SKM-1 (cell line): ENCODE measurements at regions not wholly inside any gene's neighbourhood (a gene's known extent, or its start where the extent isn't known, plus 50 kb on each side); places are given as distances from the start of the nearest gene placed in this dataset.

Experiments used
- DNase-seq: peaks from one replicate; lab custom pipeline; 2025; ENCODE audit not compliant: unreplicated experiment; lab: John Stamatoyannopoulos, UW

DNA sequence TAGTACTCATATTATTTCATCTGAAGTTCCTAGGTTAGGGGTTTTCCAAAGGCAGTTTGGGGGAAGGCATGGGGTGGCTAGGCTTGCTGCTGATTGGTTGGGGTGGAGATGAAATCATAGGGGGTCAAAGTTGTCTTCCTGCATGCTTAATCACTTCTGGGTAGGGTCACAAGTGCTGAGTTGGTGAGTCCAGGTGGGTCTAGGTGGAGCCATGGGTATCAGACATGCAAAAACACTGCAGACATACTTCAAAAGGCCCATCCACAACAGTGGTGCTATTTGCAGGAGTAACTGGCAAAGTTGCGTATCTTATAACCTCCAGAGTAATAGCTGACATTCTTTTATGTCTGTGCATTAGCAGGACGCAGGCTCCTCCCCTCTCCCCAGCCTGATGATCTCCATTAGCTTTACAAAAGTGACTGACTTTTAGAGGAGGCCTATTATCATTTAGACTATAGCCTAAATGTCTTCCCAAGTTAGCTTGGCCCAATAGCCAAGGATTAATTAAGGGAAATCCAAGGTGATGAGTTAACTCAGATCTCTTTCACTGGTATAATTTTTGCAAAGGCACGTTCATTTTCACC is 374.4 kb upstream of the PRMT6 start:
- no peak for DNase-seq

DNA sequence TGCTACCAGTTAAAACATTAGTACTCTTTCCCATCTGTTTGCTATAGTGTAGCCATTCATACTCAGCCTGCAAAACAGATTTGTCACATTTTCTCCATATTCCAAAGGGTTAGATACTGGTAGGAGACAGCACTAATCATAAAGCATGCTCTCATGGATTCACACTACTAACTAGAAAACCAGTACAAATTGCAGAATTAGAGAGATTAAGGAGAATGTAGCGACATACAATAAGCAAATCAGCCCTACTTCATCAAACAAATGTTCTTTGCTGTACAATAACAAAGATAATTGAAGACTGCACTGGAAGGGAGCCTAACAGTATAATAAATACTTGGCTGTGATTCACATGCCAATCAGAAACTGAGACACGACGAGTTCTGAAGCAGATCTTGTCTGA is 368.0 kb upstream of the PRMT6 start:
- DNase-seq: no peak

DNA sequence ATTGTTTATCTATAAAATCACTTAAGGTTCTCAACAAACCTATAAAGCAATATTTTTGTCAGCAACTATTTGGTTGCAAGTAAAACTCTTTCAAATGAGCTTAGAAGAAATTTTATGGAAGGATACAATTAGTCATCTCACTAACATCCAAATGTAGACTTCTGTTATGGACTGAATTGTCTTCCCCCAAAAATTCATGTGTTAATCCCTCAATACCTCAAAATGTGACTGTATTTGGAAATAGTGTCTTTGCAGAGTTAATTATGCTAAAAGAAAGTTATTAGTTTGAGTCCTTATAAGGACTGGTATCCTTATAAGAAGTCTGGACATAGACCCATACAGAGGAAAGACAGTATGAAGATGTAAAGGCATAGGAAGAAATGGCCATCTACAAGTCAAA is 357.8 kb upstream of the PRMT6 start:
- no peak for DNase-seq

DNA sequence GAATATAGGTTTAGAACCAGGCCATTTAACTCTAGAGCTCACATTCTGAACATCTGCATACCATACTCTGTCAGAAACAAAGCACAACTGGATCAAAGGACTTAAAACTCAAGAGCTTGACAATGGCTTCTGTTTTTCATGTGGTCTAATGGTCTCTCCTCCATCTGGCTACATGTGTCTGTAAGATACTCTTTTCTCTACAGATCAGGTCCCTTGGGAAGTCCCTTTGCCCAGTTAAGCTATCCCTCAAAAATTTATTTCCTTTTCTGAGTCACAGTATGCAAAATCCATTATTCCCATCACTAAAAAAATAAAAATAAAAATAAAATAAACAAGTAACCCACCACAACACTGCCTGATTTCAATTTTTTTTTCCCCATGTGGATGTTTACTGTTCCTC is 357.0 kb upstream of the PRMT6 start:
- DNase-seq: no peak

DNA sequence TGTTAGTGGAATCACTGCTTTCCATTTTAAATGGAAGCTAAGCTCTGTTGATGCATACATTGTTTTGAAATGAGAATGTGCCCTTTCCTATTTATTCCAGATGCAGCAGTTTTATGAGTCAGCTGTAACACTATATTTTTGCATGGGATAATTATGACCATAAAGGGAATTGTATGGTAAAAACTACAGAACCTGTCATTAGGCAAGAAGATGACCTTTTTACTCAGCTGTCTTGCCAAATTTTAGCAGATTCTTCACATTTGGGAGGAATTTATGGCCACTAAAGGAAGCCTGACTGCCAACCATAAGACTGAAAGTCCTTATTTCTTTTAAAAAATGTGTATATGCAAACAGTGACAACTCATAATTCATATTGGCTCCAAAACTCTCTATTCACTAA is 356.3 kb upstream of the PRMT6 start:
- DNase-seq: no peak

DNA sequence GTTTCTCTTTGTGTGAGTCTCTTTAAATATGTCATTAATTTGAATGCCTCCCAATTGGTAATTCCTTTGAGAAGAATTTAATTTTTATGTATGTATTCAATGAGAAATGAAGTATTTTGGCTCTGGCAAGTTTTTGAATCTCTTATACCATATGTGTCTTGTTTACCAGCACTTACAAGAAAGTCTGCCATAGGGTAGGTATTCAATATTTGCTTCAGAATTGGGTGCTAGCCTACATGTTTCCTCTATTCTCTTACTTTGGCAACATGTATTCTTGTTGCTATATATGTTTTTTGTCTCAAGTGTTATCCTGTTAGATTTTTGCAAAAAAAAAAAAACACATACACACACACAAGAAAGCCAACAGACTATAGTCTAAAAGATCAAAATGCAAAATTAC is 350.5 kb upstream of the PRMT6 start:
- no peak for DNase-seq

DNA sequence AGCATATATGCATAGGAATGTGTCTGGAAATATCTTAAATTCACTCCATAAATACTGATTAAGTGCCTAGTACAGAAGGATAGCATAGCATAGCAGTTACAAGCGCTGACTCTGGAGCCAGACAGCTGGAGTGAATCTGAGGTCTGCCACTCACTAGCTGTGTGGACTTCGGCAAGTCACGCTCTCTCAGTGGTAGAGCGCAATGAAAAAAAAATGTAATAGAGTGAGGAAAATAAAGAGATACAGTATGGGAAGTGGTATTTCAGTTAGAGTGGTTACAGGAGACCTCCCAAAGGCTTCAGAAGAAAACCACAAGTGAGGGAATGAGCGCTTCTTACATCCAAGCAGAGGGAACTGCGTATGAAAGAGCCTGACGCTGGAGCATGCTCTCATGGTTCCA is 338.9 kb upstream of the PRMT6 start:
- no peak for DNase-seq

DNA sequence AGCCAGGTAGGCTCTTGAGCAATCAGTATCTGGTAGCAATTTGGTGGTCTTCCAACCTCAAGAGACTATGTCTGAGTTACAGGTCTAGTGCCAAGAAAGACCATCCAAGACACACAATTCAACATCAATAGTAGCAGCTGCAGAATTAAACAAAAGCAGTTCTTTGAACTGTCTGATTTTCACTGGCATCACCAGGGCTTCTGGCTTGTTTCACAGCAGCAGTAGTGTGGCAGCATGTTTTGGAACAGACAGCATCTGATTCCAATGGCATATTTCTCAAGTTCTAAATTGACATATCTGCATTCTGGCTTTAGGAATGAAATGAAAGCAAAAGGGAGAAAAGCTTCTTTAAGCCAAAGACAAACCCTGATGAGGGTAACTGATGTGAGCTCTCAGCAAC is 334.7 kb upstream of the PRMT6 start:
- no peak for DNase-seq

DNA sequence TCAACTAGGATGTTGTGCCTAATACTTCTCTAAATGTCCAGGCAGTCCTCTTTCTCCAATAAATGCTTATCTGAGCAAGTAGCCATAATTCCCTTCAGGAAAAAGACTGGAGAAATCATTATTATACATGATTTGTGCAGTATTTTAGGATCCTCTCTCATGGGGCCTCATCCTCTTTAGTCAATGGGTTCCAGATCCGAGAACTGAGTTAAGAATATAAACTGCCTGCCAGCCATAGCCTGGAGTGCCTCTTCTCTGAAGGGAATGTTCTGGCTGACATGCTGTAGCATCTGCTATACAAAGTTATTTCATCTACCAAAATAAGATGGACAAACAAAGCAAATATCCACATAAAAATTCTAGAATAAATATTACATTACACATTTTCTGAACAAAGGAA is 334.0 kb upstream of the PRMT6 start:
- DNase-seq: no peak

DNA sequence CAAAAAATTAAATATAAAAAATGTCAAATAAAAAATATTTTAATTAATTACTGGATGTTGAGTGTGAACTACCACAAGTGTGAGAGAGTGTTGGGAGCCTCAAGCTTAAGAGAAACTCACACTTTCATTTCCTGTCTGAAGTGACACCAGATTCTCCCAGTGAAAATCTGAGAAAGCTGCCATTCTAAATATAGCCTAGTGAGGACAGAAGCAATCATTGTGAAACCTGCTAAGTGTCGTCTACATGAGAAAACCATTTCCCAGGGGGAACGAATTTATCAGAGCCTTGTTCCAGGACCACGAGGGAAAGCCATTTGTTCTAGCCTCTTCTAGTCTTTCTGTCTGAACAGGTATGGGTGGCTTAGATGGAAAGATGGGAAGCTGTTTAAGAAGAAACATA is 329.3 kb upstream of the PRMT6 start:
- DNase-seq: peak; percentile 16

DNA sequence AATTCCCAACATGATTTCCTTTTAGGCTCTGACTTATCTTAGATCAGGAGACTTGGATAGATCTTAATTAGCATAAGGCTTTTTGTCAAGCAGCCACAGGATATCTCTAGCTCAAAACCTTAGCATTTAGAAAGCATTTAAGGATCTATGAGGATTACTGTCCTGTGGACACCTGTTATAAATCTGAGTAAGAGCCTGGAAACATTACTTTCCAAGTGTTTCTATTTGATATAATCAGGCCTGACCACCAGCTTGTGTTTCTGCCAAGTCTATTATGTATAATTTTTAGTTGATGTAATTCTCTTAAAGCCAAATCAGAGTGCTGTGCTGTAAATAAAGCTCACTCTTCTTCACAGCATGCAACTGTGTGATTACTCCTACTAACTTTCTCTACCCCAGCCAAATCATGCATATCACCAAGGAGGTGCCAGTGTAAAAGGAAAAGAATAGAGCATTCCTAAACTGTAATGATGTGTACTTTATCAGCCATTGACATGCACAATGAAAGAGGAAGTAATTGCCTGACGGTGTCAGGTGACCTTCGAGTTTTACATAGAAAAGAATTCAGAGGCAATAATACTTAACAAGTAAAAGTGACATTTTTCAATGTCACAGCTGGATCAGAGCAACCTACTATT is 309.9 kb upstream of the PRMT6 start:
- no peak for DNase-seq

DNA sequence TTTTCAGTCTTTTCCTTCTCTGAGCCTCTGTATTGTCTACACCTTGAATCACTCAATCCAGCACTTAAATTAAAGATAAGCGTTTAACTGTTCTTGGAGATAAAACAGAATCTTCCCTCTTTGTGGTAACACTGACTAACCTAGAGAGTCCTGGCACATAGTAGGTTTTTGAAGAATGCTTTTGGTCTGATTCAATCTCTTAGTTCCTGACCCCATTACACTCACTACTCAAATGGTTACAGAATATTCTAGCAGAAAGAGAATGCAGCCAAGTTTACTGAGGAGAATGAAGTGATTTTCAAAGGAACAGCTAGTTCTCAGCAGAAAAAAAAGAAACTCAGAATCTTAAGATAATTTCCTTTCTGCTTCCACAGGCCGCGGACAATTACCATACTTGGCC is 309.2 kb upstream of the PRMT6 start:
- DNase-seq: no peak

DNA sequence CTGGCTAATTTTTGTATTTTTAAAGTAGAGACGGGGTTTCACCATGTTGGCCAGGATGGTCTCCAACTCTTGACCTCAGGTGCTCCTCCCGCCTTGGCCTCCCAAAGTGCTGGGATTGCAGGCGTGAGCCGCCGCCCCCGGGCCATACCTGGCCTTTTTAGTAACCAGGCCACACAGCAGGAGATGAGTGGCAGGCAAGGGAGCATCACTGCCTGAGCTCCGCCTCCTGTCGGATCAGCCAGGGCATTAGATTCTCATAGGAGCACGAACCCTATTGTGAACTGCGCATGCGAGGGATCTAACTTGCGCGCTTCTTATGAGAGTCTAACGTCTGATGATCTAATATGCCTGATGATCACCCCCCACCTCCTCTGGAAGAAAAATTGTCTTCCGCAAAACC is 308.7 kb upstream of the PRMT6 start:
- DNase-seq: no peak

DNA sequence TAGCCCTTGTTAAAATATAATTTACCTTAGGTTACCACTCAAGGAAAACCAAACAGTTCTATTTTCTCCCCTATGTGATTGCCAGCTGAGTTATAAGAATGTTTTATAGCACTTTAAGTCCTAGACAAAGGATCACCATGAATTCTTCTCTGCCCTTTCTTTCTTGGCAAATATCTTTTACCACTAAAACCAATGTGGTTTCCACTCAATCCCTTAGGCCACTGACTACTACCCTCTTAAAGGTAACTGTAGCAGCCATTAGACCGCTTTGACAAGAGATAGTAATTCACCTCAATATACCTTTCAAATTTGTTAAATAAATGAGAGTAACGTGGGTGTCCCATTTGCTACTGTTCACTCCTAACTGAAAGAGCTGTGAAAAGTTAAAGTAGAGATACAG is 307.9 kb upstream of the PRMT6 start:
- no peak for DNase-seq

DNA sequence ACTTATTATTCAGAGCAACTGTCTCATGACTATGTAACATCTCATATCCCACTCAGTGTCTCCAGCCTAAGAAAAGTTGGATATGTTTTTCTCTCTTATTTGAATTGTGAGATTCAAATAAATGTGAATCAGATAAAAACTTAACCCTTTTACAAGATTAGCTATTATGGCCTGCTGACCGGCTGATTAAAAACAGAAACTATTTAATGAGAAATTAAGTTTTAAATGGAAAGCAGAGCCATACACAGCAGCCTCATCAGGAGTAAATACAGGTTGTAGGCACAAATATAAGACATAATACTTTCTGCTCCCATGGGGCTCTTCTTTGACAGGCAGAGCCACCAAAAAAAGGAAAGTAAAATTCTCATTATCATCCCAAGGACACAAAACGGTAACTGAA is 307.0 kb upstream of the PRMT6 start:
- DNase-seq: no peak

DNA sequence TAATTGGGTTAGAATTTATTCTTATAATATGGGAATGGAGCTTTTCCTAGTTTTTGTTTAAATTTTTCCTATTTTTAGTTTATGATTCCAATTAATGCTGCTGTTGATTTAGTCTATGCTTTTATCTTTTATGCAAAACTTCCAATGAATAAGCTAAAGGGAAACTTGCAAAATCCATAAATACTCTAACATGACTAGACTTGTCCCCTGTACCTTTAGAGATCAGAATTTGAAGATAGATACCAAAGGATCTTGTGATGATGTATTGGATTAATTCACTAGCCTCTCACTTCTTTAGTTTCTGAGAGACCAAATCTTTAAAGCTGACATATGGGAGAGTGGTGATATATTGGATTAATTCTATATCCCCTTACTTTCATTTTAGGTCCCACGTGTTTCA is 306.6 kb upstream of the PRMT6 start:
- DNase-seq: no peak

DNA sequence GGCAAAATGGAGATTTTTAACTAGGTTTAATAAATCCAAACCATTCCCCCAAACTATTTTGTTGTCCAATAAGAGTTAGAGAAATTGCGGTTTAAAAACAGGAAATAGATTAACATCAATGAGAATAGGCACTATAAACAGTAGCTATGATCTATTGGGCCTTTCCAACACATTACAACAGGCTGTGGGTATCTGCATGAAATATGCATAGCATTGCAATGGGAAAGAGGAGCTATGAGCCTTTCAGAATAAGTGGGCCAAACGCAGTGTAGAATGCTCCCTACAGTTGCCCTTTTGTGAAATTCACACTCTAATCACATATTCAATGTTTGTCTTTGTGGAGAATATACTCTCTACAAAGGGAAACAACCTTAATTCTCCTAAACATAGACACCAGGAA is 305.5 kb upstream of the PRMT6 start:
- no peak for DNase-seq

DNA sequence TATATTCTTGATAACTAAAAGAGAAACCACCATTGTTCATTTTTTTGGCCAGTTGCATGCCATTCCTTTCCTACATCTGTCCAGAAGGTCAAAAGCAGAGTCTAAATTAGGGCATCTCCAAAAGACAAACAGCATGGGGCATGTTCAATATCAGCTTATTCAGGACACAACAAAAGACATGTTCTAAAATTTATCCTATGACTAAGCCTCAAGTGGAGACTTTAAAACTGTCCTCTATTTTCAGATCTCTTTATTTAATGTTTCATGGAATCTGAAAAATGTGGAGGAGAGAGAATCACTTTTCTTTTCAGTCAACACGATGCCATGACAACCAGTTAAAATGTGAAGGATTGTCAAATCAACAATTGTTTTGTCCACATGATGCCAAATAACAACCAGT is 303.4 kb upstream of the PRMT6 start:
- DNase-seq: no peak

DNA sequence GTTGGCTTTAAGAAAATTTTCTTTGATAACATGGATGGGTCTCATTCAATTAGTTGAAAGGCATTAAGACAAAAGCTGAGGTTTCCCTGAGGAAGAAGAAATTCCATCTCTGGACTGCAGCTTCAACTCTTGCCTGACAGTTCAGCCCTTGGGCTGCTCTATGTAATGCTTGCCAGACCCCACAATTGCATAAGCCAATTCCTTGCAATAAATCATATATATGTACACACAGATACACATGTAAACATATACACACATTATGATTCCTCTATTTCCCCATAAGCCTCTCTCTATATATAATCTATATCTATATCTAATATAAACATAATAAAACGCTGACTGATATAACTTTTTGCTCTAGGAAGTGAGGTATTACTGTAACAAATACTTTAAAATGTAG is 301.5 kb upstream of the PRMT6 start:
- no peak for DNase-seq

DNA sequence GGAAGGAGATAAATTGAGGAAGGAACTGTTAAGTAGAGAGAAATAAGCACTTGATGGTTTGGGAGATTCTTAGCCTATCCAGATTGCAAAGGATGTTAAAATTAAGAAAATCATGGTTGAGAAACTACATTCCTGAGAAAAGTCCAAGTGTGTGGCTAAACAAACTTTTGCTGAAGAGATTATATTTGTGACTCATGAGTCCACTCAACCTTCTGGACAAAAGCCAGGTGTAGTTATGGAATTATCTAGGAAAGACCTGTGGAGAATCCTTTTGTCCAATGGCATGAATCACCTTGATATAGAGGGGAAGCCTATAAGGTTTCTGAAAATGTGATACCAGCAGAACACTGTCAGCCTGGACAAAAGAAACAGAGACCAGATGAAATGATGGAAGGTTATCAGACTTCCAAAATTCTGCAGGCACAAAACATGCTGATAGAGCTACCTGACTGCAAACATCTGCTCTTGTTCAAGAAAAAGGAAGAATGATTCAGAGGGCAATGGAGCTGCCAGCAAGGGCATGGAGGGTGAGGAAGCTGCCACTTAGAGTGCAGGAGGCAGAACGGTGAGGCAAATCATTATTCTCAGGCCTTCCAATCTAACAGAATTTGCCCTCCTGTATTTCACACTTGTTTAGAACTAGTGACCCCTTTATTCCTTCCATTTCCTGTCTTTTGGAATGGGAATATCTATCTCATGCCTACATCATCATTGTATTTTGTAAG is 300.6 kb upstream of the PRMT6 start:
- no peak for DNase-seq

DNA sequence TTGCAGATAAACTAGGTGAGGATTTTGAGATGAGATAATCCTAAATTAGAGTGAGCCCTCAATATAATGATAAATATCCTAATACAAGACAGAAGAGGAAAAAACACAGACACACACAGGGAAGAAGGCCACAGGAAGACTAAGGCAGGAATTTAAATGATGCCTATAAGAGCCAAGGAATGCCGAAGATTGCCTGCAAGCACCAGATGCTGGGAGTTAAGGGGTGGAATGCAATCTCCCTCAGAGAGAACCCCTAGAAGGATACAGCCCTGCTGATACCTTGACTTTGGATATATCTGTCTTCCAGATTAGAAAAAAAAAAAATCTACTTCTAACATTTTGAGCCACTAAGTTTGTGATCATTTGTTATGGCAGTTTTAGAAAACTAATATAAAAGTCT is 299.7 kb upstream of the PRMT6 start:
- no peak for DNase-seq

DNA sequence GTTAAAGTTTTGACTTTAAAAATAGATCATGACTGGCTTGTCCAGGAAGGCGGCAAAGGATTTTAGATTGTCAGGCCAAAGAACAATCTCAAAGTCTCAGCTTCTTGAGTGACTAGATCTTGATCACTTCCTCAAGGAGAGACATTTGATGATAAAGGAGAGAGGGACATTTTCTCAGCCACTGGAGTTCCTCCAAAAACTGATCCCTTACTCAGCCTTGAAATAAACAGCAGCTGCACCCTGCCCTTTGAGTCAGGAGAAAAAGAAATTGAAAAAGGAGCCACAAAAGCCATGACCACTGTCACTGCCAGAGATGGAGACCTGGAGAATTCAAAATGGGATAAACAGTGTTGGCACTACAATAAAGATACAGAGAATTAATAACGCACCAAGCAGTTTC is 288.4 kb upstream of the PRMT6 start:
- no peak for DNase-seq

DNA sequence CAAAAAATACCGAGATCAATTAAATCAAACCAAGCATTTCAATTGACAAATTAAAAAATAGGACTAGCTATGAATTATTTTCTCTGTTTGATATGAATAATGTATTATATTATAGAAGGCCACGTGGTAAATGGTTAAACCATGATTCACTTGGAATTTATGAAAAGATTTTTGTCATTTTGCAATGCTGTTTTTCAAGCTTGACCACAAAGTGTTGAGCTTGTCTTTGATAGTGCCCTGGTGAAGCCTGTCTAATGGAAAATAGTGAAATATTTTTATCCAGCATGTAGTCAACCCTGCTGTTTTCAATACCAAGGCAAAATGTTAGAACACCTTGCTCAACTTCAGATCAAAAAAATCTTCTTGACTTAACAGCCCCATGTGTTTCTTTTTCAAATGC is 288.0 kb upstream of the PRMT6 start:
- no peak for DNase-seq
